ENCODE measurements at regions not wholly inside any gene's neighbourhood (a gene's known extent, or its start where the extent isn't known, plus 50 kb on each side); places are given as distances from the start of the nearest gene placed in this dataset.
"Not testable (repeated sequence)": the region's sequence is repeated elsewhere in the genome, so short reads cannot be mapped to it uniquely, and the experiment has no call there.

DNA sequence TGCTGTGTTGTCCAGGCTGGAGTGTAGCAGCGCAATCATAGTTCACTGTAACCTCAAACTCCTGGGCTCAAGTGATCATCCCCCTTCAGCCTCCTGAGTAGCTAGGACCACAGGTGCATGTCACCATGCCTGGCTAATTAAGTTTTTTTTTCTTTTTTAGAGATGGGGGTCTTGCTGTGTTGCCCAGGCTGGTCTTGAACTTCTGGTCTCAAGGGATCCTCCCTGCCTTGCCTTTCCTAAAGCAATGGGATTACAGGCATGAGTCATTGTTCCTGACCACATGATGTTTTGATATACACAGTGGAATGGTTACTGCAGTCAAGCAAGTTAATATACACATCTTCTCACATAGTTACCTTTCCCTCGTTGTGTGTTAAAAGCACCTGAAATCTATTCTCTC lies 140.3 kb downstream of the GPR85 start:
- Histone ChIP-seq H3K27me3 (ENCODE audit: insufficient read depth, poor library complexity, severe bottlenecking) (no peaks in the 10 kb centered on the region), H3K4me3 (replicated peaks; ENCODE audit: insufficient read depth, low read length) (no peak overlapping the region), H3K27ac (replicated peaks) (no peak overlapping the region)
- no peak for DNase-seq (ENCODE audit: low read depth in 1 of 2, low spot score in 1 of 2)
- TF ChIP-seq POLR2AphosphoS5 (IDR thresholded peaks at IDR 0.05; ENCODE audit: low read depth) (no peak), SPI1 (IDR thresholded peaks at IDR 0.05; ENCODE audit: borderline replicate concordance, low read depth) (no peak), GABPA (IDR thresholded peaks at IDR 0.05; ENCODE audit: low read depth) (no peak)
- TF ChIP-seq, protein P1, sequence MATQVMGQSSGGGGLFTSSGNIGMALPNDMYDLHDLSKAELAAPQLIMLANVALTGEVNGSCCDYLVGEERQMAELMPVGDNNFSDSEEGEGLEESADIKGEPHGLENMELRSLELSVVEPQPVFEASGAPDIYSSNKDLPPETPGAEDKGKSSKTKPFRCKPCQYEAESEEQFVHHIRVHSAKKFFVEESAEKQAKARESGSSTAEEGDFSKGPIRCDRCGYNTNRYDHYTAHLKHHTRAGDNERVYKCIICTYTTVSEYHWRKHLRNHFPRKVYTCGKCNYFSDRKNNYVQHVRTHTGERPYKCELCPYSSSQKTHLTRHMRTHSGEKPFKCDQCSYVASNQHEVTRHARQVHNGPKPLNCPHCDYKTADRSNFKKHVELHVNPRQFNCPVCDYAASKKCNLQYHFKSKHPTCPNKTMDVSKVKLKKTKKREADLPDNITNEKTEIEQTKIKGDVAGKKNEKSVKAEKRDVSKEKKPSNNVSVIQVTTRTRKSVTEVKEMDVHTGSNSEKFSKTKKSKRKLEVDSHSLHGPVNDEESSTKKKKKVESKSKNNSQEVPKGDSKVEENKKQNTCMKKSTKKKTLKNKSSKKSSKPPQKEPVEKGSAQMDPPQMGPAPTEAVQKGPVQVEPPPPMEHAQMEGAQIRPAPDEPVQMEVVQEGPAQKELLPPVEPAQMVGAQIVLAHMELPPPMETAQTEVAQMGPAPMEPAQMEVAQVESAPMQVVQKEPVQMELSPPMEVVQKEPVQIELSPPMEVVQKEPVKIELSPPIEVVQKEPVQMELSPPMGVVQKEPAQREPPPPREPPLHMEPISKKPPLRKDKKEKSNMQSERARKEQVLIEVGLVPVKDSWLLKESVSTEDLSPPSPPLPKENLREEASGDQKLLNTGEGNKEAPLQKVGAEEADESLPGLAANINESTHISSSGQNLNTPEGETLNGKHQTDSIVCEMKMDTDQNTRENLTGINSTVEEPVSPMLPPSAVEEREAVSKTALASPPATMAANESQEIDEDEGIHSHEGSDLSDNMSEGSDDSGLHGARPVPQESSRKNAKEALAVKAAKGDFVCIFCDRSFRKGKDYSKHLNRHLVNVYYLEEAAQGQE (IDR thresholded peaks at IDR 0.05; ENCODE audit: insufficient replicate concordance, low read depth): no peak
- TF ChIP-seq, protein P2, sequence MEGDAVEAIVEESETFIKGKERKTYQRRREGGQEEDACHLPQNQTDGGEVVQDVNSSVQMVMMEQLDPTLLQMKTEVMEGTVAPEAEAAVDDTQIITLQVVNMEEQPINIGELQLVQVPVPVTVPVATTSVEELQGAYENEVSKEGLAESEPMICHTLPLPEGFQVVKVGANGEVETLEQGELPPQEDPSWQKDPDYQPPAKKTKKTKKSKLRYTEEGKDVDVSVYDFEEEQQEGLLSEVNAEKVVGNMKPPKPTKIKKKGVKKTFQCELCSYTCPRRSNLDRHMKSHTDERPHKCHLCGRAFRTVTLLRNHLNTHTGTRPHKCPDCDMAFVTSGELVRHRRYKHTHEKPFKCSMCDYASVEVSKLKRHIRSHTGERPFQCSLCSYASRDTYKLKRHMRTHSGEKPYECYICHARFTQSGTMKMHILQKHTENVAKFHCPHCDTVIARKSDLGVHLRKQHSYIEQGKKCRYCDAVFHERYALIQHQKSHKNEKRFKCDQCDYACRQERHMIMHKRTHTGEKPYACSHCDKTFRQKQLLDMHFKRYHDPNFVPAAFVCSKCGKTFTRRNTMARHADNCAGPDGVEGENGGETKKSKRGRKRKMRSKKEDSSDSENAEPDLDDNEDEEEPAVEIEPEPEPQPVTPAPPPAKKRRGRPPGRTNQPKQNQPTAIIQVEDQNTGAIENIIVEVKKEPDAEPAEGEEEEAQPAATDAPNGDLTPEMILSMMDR (IDR thresholded peaks at IDR 0.05; ENCODE audit: insufficient read depth, low read length): no peak

DNA sequence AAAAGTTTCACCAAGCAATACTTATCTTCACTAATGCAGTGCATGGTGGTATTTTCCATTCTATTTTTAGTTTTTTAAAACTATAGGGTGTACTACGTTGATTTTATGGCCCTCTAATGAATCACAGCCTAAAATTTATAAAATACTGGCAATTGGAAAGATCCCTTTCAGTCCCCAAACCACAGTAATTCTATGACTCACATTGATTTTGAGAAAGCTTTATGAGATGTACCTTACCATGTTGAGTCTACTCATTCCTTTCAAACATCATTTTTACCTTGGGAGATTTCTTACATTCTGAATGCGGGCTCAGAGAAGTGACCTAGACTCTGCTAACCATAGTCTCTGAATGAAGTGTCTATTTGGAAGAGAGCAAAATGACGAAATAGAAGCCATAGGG lies 141.6 kb downstream of the GPR85 start:
- no peak overlapping the region for H3K4me3 ChIP-seq (replicated peaks; ENCODE audit: insufficient read depth, low read length)
- H3K27me3 ChIP-seq (ENCODE audit: insufficient read depth, poor library complexity, severe bottlenecking): no peaks in the 10 kb centered on the region
- H3K27ac ChIP-seq (replicated peaks): no peak overlapping the region
- DNase-seq (ENCODE audit: low read depth in 1 of 2, low spot score in 1 of 2): no peak
- TF ChIP-seq, protein P2 (IDR thresholded peaks at IDR 0.05; ENCODE audit: insufficient read depth, low read length): no peak
- TF ChIP-seq GABPA (IDR thresholded peaks at IDR 0.05; ENCODE audit: low read depth) (no peak), POLR2AphosphoS5 (IDR thresholded peaks at IDR 0.05; ENCODE audit: low read depth) (no peak), SPI1 (IDR thresholded peaks at IDR 0.05; ENCODE audit: borderline replicate concordance, low read depth) (no peak)
- TF ChIP-seq, protein P1 (IDR thresholded peaks at IDR 0.05; ENCODE audit: insufficient replicate concordance, low read depth): no peak

DNA sequence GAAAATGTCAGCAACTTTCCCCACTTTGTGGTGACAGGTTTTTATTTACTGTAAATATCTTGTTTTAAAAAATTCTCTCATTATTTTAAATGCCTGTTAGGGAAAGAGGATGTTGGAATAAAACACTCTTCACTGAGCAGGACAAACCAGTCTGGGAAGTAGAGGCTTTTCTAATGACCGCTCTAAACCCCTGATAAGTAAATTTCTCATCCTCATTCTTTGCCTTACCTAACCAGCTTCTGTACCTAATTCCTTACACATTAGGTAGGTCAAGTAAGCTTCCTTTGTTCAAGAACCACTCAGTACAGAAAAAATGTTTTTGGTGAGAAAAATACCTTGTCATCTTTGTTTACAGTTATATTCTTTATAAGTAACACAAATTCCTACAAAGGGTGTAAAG lies 143.6 kb downstream of the GPR85 start:
- DNase-seq (ENCODE audit: low read depth in 1 of 2, low spot score in 1 of 2): no peak

DNA sequence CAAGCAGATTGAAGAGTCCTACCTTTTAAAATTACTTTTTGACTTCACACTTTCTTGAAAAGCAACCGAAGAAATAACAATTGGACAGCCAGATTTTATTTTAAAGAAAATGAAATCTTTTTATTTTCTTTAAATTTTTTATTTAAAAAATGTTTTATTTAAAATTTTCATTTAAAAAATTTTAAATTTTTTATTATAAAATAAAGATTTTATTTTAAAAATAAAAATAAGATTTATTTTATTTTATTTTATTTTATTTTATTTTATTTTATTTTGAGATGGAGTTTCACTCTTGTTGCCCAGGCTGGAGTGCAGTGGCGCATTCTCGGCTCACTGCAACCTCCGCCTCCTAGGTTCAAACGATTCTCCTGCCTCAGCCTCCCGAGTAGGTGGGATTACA lies 144.5 kb downstream of the GPR85 start:
- H3K4me3 ChIP-seq (replicated peaks; ENCODE audit: insufficient read depth, low read length); H3K27ac ChIP-seq (replicated peaks); H3K27me3 ChIP-seq (ENCODE audit: insufficient read depth, poor library complexity, severe bottlenecking); DNase-seq (ENCODE audit: low read depth in 1 of 2, low spot score in 1 of 2): not testable (repeated sequence)

More for the DNA sequence above, 143.6 kb downstream of the GPR85 start:
- Histone ChIP-seq H3K4me3 (replicated peaks; ENCODE audit: insufficient read depth, low read length) (no peak overlapping the region), H3K27ac (replicated peaks) (no peak overlapping the region), H3K27me3 (ENCODE audit: insufficient read depth, poor library complexity, severe bottlenecking) (no peaks in the 10 kb centered on the region)
- TF ChIP-seq SPI1 (IDR thresholded peaks at IDR 0.05; ENCODE audit: borderline replicate concordance, low read depth) (no peak), POLR2AphosphoS5 (IDR thresholded peaks at IDR 0.05; ENCODE audit: low read depth) (no peak), GABPA (IDR thresholded peaks at IDR 0.05; ENCODE audit: low read depth) (no peak)
- TF ChIP-seq, protein P2 (IDR thresholded peaks at IDR 0.05; ENCODE audit: insufficient read depth, low read length): no peak
- TF ChIP-seq, protein P1 (IDR thresholded peaks at IDR 0.05; ENCODE audit: insufficient replicate concordance, low read depth): no peak
